ENCODE measurements at regions not wholly inside any gene's neighbourhood (a gene's known extent, or its start where the extent isn't known, plus 50 kb on each side); places are given as distances from the start of the nearest gene placed in this dataset.

DNA sequence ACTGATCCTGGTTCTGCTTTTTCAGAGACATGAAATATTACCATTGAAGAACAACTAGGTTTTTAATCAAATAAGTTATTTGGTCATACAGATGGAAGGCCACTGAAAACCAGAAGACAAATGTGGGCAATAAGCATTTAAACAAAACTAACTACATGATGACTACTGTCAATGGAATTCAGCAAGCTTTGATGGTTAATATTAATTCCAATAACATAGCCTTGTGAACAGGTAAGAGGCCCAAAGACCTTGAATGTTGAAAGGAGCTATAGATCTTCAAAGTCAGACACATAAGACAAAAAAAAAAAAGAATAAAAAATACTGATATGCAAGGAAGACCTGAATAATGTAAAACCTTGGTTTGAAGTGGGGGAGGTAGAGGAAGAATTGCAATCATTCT lies 1955.6 kb upstream of the CELF4 start:
- DNase-seq, result no peak

DNA sequence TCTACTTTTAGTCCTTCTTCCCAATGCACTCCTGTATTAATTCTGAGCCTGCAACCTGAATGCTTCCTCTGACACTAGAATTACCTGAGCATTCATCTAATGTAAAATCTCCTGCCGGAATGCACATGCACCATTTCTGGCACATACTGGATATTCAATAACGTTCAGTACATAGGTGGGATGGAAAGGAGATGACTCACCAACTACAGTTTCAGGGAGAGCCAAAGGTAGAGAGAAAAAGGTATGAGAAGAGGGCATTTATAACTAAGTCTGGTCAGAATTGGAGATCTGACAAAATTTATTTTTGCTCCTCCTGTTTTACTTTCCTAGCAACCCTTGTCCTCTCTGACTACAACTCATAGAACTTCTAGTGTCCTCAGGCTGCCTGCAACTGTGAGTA lies 1954.1 kb upstream of the CELF4 start:
- no peak for DNase-seq

DNA sequence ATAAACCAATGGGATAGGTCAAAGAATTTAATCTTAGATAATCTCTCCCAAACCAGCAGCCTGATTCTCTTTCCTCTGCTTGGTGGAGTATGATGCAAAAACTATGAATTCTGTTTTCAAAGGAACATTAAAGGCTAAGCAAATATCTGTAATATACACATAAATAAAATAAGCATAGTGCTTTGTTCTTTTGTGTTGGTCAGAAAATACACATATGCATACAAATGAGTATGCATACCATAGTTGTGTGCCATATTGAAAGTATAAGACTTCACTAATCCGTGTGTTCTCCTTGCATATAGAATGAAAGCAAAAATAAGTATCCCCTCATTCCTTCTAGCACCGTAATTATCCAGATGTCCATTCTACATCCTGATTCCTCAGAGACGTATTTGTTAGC lies 1949.7 kb upstream of the CELF4 start:
- DNase-seq, result no peak

DNA sequence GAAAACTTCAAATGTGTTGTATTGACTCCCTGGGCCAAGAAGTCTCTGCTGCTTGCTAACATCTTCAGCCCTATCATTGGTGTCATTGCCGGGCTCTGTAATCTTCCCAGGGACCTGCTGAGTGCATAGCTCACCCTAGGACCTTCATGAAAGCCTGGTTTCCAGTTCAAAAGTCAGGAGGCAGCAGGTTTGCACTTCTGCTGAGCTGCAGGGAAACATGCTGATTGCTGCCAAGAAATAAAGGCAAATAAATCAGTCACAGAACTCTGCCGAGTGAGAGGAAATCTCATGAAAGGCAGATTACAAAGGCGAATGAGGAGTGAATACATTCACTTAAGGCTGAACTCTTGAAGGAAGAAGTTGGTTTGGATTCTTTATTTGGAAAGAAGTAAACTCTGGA lies 1947.6 kb upstream of the CELF4 start:
- DNase-seq, result no peak

DNA sequence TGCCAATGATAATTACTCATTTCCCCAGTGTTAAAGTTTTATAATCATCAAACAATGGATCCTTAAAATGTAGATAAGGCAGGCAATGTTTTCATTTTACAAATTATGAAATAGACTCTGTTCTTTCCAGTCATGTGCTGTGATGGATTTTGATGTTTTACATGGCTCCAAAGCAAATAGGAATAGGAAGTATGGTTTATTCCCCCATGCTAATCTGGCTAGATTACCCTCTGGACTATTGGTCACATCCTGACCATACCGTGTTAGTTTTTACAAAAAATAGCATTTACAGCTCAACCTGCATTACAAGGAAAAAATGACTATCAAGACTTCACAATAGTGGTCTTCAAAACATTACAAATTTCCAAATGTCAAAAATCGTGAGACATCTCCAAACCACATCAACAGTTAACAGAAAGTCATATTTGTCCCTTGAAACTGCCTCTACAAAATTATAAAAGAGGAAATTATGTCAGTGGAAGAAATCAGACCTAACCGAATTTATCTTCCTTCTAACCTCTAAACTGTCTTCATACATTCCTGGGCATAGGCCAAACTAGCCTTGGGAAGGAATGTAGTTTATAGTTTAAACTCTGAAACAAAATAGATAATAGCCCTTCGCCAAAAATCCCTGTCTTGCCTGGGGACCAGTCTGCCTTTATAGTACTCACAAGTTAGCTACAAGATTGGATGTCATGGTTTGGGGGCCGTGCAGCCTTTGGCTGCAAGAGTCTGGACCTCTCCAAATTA lies 1941.2 kb upstream of the CELF4 start:
- DNase-seq, result no peak

DNA sequence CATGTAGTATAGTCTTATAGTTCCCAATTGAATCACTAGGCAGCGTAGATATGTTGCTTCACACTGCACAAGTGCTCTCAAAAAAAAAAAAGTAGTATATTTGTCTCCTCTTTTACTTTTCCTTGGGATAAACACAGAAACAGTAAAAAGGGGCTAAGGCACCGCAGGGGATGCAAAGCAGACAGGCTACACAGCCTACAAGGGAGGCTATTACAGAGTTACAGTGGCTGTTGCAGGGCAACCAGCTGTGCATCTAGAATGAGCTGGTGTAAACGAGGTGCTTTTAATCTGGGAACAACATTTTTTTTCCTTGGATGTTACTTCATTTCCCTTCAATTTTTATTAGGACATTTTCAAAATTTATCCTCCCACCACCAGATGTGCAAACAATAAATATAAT lies 1934.7 kb upstream of the CELF4 start:
- DNase-seq, result no peak

DNA sequence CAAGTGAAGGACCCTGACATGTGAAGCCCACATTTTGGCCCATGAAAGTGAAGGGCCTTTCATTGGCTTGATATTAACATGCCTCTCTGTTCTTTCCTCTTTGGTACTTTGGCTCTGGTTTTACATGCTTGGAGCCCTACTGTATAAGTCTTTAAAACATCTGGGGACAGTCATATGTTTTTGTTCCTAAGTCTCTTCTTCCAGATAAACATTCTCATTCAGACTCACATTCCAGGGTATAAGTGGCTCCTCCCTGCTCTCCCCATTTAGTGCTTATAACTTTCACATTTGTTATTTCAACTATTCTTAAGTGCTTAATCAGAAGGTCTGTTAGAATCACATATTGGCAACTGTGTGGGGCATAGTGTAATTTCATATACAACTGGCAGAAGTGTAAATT lies 1932.2 kb upstream of the CELF4 start:
- no peak for DNase-seq

DNA sequence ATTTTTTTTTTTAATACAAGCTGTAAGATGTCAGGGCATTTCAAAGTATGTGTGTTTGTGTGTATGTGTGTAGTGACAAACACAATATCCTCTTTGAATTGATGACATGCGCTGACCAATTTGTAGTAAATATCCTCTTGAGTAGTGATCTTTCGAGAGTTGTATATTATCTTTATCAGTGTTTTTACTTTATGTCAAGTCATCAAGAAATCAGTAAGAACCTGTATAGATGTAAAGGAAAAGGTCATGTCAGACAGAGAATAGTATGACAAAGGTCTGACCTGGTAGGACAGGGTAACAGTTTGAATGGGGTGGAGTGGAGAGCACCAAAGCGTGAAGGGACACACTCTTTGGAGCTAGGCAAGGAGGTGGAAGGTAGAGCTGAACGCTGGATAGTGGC lies 1931.4 kb upstream of the CELF4 start:
- DNase-seq, result no peak

DNA sequence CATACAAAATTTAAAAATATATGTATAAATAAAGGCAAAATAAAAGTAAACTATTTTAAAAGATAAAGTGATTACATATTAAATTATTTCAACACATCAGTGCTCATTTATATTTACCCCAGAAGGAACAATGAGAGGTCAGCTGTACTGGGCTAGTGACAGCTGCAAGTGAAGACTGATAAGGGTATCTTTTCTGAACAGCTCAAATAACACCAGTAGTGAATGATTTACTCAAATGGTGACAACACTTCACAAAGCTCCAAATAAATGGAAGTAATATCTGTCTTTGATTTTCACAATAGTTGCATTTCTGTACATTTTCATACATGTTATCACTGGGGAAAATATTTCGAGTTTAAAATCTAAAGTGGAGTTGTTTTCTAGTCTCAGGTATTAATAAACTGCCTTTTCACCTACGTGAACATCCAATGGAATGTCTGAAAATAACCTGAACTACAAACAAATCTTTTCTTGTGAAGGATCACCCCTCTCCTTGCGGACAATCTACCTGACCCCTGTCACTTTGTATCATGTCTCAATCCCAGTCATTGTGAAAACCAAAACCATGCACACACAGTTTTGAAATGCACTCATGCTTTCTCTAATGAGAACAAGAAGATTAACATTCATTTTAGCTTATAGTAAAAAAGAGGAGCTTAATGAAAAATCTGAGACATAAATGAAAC lies 1928.8 kb upstream of the CELF4 start:
- no peak for DNase-seq

DNA sequence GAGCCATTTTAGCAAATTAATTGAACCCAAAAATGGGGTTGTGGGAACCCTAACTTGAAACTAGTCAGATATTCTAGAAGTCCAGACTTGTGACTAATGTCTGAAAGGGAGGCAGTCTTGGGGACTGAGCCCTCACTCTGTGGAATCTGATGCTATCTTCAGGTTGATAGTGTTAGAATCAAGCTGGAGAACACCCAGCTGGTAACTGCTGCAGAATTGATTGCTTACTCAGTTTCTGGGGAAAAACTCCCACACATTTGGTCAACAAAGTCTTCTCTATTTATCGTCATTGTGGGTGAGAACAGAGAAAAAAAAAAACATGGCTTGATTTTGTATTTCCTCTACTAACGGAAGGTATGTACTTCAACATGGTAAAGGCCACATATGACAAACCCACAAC lies 1925.8 kb upstream of the CELF4 start:
- no peak for DNase-seq

DNA sequence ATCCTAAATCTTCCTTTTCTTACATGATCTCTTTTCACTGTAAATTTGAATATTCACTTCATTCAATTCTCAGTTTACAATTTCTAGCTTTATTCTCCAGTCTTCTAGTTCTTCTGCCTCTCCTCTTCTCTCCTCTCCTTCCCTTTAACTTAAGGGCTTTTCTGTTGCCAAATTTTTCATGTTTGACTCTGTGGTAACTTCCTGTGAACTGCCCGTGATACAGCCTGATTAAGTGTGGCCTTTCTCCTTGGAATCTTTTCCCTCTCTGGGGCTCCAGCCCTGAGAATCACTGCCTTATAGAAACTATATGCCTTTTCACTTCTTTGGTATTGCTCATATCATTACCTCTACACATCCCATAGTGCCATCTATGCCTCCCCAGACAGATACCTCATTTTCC lies 1923.8 kb upstream of the CELF4 start:
- DNase-seq, result no peak

DNA sequence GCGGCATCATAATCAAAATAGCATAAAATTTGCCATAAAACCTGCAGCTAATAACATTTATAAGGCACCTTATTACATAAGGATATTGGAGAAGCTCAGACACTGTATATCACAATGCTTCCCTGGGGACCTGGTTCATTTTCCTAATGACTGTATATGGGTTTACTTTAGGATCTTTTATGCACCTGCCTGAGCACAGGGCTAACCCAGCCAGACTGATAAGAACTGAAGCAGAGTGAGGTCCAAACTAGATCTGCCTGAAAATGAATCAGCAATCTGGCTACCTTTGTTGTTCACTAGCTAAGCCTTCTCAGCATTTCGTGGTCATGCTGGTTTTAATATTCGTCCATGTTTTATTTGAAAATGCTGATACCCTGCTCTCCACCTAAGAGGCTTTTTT lies 1922.3 kb upstream of the CELF4 start:
- no peak for DNase-seq

DNA sequence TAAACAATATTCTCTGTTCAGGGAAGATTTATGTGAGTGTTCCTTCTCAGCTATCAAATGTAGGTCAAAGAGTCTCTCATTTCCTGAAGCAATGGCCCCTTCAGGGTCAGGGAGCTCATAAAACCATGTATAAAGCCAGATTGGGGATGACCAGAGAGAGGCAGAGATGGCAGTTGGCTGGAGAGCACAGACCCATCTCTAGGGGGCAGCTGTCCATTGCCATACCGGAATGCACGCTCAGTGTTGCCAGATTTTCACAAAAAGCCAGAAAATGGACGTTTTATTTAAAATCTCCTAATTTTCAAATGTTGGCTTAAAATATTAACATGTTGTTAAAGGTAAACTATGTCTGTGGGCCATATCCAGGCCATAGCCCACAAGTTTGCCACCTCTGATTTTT lies 1920.7 kb upstream of the CELF4 start:
- DNase-seq, result no peak

DNA sequence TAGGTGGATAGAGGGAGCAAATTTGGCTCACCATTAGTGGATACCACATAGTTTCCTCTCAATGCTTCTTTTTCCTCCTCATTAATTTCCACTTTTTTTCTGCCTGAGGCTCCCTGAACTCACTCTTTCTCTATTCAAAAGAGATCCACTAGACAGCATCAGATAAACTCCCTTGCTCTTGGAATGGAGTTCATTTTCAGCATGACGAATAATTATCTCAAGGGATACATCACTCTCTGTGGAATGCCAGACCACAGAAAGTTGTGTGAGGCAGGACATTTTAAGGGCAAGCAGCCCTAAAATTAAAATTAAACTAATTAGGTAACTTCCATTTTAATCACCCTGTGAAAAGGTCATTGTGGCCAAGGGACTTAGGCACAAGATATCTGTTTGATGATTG lies 1920.1 kb upstream of the CELF4 start:
- DNase-seq, result no peak

DNA sequence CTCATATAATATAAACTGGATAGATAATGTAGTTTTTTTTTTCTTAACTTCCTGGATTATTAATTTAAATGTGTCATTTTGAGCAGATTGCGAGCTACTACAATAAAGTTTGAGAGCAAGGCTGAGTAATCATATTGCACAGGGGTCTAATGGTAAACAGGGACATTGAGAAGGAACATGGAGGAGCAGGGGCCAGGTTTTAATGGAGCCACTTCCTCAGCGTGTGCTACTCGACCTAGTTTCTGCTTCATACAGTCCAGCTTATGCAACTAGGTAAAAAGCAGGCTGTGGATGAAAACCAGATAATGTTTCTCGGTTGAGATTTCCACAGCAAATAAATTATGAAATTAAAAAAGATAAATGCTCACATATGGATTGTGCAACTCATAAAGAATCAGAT lies 1915.7 kb upstream of the CELF4 start:
- no peak for DNase-seq

DNA sequence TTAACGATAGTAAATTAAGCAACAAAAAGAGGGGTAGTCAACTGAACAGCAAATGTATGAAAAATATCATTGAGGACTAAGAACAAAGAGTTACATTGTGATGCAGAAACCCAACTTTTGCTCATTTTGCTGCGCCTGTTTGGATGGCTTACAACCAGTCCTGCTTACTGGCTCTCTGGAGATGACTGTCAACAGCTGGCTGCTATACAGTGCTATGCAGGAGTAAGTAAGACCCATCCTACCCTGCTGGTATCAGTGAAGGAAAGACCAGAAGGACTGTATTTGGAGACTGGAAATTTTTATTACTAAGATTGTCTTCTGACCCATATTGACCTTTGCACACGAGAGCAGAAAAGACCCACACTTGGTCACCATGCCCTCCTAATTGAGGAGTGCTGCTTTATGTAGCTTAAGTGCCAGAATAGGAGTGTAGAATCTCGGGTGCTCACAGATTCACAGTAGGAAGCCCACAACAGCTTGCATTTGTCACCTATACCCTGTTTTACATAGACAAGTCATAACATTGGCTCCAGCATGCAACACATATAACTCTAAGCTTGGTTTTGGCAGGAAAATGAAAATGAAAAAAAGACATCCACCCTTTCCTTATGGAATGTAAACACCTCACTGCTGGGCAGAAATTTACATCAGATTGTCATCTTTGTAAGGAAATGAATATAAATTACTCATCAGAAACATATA lies 1915.0 kb upstream of the CELF4 start:
- no peak for DNase-seq

DNA sequence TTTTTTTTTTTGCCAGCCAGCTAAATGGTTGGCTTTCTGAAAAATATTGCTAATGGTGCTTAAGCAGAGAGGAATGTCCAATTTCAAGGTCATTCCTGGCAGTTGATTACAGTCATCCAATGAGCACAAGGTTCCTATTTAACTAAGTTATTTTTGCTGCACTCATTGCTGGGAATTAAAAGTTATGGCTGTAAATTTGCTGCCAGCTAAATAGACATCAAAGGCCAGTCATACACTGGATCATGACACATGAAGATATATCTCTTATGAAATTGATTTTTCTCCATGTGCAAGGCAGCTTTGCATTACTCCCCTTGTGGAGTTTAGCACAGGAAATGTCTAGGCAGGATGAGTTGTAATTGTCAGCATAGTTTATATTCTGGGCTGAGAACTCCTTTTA lies 1898.4 kb upstream of the CELF4 start:
- DNase-seq, result no peak

DNA sequence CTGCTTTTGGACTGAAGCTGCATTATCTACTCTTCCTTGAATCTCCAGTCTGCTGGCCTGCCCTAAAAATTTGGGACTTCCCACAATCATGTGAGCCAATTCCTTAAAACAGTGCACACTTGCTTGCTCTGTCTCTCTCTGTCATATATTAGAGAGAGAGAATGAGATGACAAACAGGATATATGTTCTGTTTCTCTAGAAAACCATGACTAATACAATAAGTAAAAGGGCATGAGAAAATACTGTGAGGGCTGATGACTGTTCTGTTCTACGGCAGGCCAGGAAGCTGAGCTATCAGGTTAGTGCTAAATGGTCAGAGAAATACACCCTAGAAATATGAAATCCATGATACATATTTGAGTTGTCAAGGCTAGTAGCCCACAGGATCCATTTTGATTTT lies 1896.8 kb upstream of the CELF4 start:
- DNase-seq, result no peak

DNA sequence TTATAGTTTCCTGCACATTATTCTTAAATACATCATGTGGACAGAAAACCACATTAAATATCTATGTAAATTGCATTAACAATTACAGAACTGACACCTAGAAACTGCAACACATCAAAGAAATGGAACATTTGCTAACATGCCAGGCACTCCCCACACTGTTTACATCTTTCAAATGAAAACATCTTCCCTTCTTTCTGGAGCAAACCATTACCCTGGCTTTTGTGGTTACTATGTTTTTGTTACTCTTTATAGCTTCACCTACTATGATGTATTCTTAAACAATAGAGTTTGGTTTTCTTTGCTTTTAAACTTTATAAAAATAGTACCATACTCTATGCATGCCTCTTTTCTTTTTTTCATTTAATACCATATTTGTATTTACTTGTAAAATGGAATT lies 1894.5 kb upstream of the CELF4 start:
- DNase-seq, result no peak

DNA sequence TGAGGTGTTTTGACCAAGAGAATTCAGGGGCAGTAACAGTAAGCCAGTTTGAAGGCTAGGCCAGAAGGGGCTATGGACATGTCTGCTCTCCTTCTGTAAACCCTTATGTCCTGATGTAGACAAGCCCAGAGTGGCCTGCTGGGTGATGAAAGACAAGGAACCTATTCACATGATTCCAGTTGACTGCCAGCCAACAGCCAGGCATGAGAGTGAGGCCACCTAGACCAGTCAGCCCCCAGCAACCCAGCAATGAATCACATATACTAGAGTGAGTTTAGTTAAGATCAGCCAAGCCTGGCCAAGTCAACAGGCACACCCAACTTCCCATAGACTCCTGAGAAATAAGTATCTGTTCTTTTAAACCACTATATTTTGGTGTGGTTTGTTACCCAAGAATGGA lies 1889.7 kb upstream of the CELF4 start:
- no peak for DNase-seq

DNA sequence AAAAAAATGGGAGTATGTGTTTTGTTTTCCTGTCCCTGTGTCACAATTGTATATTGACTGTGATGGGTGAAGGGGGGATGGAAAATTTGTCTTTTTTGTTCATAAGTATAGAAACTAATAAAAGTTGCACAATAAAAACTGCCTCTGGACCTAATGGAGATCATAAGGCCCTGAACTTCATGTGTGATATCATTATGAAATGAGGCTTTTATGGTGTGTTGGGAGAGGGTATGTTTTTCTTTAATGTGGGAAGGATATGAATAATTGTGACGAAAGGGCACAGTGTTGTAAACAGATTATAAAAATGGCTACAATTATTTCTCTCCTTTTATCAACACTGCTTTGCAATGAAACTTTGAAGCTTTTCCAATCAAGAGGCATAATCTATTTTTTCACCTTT lies 1889.3 kb upstream of the CELF4 start:
- DNase-seq, result no peak

DNA sequence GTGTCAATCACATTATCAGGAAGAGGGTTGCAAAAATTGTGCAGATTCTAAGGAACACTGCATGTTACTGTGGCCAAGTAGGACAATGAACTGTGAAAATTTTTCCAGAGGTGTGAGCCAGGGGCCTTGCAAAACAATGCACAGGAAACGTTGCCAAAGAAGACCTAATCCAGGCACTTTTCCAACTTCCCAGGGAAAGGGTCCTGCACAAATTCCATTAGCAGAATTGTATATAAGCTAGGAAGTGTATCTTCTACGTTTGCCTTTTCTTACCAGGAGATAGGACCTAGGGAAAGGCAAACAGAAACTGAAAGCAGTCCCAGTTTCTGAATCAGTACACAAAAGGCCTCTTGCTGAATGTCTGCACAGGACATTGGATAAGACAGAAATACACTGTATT lies 1888.3 kb upstream of the CELF4 start:
- no peak for DNase-seq

DNA sequence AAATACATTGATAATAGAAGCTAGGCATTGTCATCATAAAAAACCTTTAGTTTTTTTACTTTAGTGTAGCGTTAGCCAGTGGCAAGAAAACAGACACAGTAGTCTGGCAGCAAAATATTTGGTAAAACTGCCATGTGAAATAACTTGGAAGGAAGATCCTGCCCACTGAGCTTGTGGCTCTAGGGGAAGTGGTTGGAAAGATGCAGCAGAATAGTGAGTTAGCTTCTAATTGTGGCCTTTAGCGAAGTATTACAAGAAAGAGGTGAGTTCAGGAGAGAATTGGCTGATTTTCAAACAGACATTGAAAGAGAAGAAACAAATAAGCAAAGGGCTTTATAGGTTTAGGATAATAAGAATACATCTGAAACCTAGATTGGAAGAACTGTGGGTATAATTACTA lies 1887.8 kb upstream of the CELF4 start:
- no peak for DNase-seq

DNA sequence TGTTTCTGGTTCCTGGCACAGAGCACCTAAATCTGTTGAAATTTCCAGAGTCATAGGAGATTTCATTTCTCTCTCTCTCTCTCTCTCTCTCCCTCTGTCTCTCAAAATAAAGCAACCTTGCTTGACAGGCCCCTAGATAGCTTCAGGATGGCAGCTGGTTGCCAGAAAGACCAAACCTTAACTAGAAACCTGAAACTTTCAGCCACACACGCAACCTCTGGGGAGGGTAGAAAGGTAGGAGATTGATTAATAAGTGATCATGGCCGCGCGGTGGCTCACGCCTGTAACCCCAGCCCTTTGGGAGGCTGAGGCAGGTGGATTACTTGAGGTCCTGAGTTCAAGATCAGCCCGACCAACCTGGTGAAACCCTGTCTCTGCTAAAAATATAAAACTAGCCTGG lies 1885.4 kb upstream of the CELF4 start:
- DNase-seq, result no peak

Measured in T1000 (cell line).